Neural cell (in vitro differentiated cells): ENCODE measurements at regions not wholly inside any gene's neighbourhood (a gene's known extent, or its start where the extent isn't known, plus 50 kb on each side); places are given as distances from the start of the nearest gene placed in this dataset.

Experiments used
- H2AFZ ChIP-seq: fragments of 200-600, 300-800 bp; sonication (generic), shearing (Covaris generic); 2 replicates; pipeline ENCODE4 v1.6.0; 2014; ENCODE audit warnings: low read depth, mild to moderate bottlenecking, antibody characterized with exemption, low read length, moderate library complexity
- H3F3A ChIP-seq: fragments of 200-600 bp; shearing (Covaris generic); 2 replicates; pipeline ENCODE4 v1.6.1; 2016; ENCODE audit warnings: mild to moderate bottlenecking, moderate library complexity, mixed read lengths, antibody characterized with exemption, low read length; ENCODE audit not compliant: insufficient read depth, poor library complexity, severe bottlenecking
- H3K27ac ChIP-seq: fragments of 200-600, 300-800 bp; sonication (generic), shearing (Covaris generic); 2 replicates; pipeline ENCODE4 v1.5.1; 2014; ENCODE audit warnings: mild to moderate bottlenecking, low read length, moderate library complexity
- H3K27me3 ChIP-seq: fragments of 300-800, 200-600 bp; sonication (generic), shearing (Covaris generic); 2 replicates; pipeline ENCODE4 v1.6.0; 2014; ENCODE audit warnings: mild to moderate bottlenecking, low read depth, low read length, moderate library complexity; ENCODE audit not compliant: insufficient read depth
- H3K36me3 ChIP-seq: fragments of 300-800, 200-600 bp; sonication (generic), shearing (Covaris generic); 2 replicates; pipeline ENCODE4 v1.5.1; 2014; ENCODE audit warnings: mild to moderate bottlenecking, antibody characterized with exemption, low read length, moderate library complexity; ENCODE audit not compliant: insufficient read depth
- H3K4me2 ChIP-seq: fragments of 300-800, 200-600 bp; sonication (generic), shearing (Covaris generic); 2 replicates; pipeline ENCODE4 v1.6.0; 2014; ENCODE audit warnings: mild to moderate bottlenecking, low read length
- H3K4me3 ChIP-seq: fragments of 300-800, 200-600 bp; sonication (generic), shearing (Covaris generic); 2 replicates; pipeline ENCODE4 v1.5.1; 2014; ENCODE audit warnings: mild to moderate bottlenecking, low read length, moderate library complexity
- H3K79me2 ChIP-seq: fragments of 200-600 bp; shearing (Covaris generic); replicated peaks from 2 replicates; pipeline ENCODE4 v1.6.0; 2014; ENCODE audit warnings: mild to moderate bottlenecking, low read length, moderate library complexity; ENCODE audit not compliant: insufficient read depth
- H3K9ac ChIP-seq: fragments of 300-800, 200-600 bp; sonication (generic), shearing (Covaris generic); 2 replicates; pipeline ENCODE4 v1.6.1; 2016; ENCODE audit warnings: mild to moderate bottlenecking, low read length, mixed read lengths
- H3K9me2 ChIP-seq: fragments of 200-600 bp; shearing (Covaris generic); 2 replicates; pipeline ENCODE4 v1.6.1; 2016; ENCODE audit warnings: mild to moderate bottlenecking, low read length, mixed read lengths; ENCODE audit not compliant: insufficient read depth
- H3K9me3 ChIP-seq: fragments of 200-600, 300-800 bp; sonication (generic), shearing (Covaris generic); 2 replicates; pipeline ENCODE4 v1.6.1; 2016; ENCODE audit warnings: mild to moderate bottlenecking, mixed run types, low read length, moderate library complexity, mixed read lengths
- H4K20me1 ChIP-seq: fragments of 200-600 bp; shearing (Covaris generic); 2 replicates; pipeline ENCODE4 v1.6.1; 2016; ENCODE audit warnings: mild to moderate bottlenecking, mixed run types; ENCODE audit not compliant: insufficient read depth
- EP300 ChIP-seq: fragments of 450-650 bp; conservative IDR thresholded peaks from 2 replicates; pipeline ENCODE4 v1.6.1; 2014; ENCODE audit warnings: antibody characterized with exemption, mild to moderate bottlenecking, moderate library complexity; ENCODE audit not compliant: poor library complexity, severe bottlenecking
- EZH2 ChIP-seq: fragments of 200-600, 300-800 bp; shearing (Covaris generic), sonication (generic); IDR thresholded peaks from 2 replicates; pipeline ENCODE4 v1.6.1; 2014; ENCODE audit warnings: antibody characterized with exemption, low read length, borderline replicate concordance, mild to moderate bottlenecking; ENCODE audit not compliant: insufficient read depth, poor library complexity, severe bottlenecking
- MXI1 ChIP-seq: fragments of 450-650 bp; conservative IDR thresholded peaks from 2 replicates; pipeline ENCODE4 v1.6.1; 2014; ENCODE audit warnings: antibody characterized with exemption, mild to moderate bottlenecking; ENCODE audit not compliant: poor library complexity, severe bottlenecking
- POLR2AphosphoS5 ChIP-seq: IDR thresholded peaks from 2 replicates; pipeline ENCODE4 v1.6.1; 2012
- RAD21 ChIP-seq: fragments of 450-650 bp; conservative IDR thresholded peaks from 2 replicates; pipeline ENCODE4 v1.6.1; 2014; ENCODE audit warnings: antibody characterized with exemption, mild to moderate bottlenecking, moderate library complexity
- SMC3 ChIP-seq: fragments of 450-650 bp; conservative IDR thresholded peaks from 2 replicates; pipeline ENCODE4 v1.6.1; 2014; ENCODE audit warnings: antibody characterized with exemption, mild to moderate bottlenecking, moderate library complexity; ENCODE audit not compliant: poor library complexity
- TAF1 ChIP-seq: IDR thresholded peaks from 2 replicates; pipeline ENCODE4 v1.6.1; 2012; ENCODE audit warnings: low read depth
- TF ChIP-seq, protein P1 (sequence below): IDR thresholded peaks from 2 replicates; pipeline ENCODE4 v1.6.1; 2012; ENCODE audit warnings: borderline replicate concordance
- TF ChIP-seq, protein P2 (sequence below): fragments of 450-650 bp; IDR thresholded peaks from 2 replicates; pipeline ENCODE4 v1.5.1; 2014; ENCODE audit warnings: antibody characterized with exemption, mild to moderate bottlenecking, moderate library complexity; ENCODE audit not compliant: poor library complexity, severe bottlenecking

DNA sequence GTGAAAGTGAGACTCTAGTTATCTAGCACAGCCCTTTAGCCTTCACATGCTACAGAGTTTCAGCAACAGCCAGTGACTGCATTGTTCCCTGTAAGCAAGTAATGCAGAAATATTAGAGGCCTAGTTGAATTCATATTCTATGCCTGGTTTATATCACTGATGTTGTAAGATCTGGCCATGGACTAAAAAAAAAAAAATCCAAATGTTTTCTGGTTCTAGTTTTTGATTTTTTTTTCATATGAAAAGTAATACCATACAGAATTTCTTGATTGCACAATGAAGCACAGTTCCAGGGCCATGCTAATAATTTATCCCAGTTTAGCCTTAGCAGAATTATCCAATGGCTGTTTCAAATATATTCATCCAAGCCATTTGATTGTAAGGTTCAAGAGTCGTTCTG, 341.5 kb upstream of the DDHD1 start:
- Histone ChIP-seq H3K27ac (no peak overlapping the region), H3K36me3 (no peaks in the 10 kb centered on the region), H3K27me3 (no peaks in the 10 kb centered on the region), H2AFZ (no peak overlapping the region), H3K9me2 (no peaks in the 10 kb centered on the region), H3F3A (no peaks in the 10 kb centered on the region), H4K20me1 (no peaks in the 10 kb centered on the region), H3K4me2 (no peak overlapping the region), H3K9me3 (no peaks in the 10 kb centered on the region), H3K79me2 (no peaks in the 10 kb centered on the region), H3K9ac (no peak overlapping the region), H3K4me3 (no peak overlapping the region)
- TF ChIP-seq, protein P1, sequence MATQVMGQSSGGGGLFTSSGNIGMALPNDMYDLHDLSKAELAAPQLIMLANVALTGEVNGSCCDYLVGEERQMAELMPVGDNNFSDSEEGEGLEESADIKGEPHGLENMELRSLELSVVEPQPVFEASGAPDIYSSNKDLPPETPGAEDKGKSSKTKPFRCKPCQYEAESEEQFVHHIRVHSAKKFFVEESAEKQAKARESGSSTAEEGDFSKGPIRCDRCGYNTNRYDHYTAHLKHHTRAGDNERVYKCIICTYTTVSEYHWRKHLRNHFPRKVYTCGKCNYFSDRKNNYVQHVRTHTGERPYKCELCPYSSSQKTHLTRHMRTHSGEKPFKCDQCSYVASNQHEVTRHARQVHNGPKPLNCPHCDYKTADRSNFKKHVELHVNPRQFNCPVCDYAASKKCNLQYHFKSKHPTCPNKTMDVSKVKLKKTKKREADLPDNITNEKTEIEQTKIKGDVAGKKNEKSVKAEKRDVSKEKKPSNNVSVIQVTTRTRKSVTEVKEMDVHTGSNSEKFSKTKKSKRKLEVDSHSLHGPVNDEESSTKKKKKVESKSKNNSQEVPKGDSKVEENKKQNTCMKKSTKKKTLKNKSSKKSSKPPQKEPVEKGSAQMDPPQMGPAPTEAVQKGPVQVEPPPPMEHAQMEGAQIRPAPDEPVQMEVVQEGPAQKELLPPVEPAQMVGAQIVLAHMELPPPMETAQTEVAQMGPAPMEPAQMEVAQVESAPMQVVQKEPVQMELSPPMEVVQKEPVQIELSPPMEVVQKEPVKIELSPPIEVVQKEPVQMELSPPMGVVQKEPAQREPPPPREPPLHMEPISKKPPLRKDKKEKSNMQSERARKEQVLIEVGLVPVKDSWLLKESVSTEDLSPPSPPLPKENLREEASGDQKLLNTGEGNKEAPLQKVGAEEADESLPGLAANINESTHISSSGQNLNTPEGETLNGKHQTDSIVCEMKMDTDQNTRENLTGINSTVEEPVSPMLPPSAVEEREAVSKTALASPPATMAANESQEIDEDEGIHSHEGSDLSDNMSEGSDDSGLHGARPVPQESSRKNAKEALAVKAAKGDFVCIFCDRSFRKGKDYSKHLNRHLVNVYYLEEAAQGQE: no peak
- TF ChIP-seq POLR2AphosphoS5 (no peak), MXI1 (no peak), EZH2 (no peak), SMC3 (no peak), EP300 (no peak), RAD21 (no peak), TAF1 (no peak)
- TF ChIP-seq, protein P2, sequence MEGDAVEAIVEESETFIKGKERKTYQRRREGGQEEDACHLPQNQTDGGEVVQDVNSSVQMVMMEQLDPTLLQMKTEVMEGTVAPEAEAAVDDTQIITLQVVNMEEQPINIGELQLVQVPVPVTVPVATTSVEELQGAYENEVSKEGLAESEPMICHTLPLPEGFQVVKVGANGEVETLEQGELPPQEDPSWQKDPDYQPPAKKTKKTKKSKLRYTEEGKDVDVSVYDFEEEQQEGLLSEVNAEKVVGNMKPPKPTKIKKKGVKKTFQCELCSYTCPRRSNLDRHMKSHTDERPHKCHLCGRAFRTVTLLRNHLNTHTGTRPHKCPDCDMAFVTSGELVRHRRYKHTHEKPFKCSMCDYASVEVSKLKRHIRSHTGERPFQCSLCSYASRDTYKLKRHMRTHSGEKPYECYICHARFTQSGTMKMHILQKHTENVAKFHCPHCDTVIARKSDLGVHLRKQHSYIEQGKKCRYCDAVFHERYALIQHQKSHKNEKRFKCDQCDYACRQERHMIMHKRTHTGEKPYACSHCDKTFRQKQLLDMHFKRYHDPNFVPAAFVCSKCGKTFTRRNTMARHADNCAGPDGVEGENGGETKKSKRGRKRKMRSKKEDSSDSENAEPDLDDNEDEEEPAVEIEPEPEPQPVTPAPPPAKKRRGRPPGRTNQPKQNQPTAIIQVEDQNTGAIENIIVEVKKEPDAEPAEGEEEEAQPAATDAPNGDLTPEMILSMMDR: no peak

DNA sequence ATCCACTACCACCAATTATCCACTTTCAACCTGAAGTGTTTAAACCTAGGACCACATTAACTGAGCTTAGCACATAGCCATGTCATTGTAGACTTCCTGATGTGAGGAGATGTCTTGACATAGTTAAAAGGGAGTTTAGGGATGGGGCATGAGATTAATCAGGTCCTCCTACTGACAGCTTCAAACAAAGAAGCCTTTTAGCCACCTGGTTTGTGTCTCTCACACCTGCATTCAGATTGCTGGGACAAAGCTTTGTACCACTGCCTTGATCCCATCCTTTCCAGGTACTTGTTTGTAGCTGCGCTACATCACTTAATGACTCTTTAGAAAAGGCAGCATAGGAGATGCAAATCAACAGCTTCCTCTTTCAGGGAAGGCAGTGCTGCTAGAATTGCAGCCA, 340.7 kb upstream of the DDHD1 start:
- Histone ChIP-seq H3K4me2 (no peak overlapping the region), H3K79me2 (no peaks in the 10 kb centered on the region), H3K36me3 (no peaks in the 10 kb centered on the region), H3K9me2 (no peaks in the 10 kb centered on the region), H3K4me3 (no peak overlapping the region), H3K9ac (no peak overlapping the region), H3K27ac (no peak overlapping the region), H3K9me3 (no peaks in the 10 kb centered on the region), H4K20me1 (no peaks in the 10 kb centered on the region), H3F3A (no peaks in the 10 kb centered on the region), H3K27me3 (no peaks in the 10 kb centered on the region), H2AFZ (no peak overlapping the region)
- TF ChIP-seq EP300: no peak
- no peak for TF ChIP-seq RAD21
- TF ChIP-seq SMC3: no peak
- TF ChIP-seq, protein P1: no peak
